ENCODE measurements at regions not wholly inside any gene's neighbourhood (a gene's known extent, or its start where the extent isn't known, plus 50 kb on each side); places are given as distances from the start of the nearest gene placed in this dataset.

DNA sequence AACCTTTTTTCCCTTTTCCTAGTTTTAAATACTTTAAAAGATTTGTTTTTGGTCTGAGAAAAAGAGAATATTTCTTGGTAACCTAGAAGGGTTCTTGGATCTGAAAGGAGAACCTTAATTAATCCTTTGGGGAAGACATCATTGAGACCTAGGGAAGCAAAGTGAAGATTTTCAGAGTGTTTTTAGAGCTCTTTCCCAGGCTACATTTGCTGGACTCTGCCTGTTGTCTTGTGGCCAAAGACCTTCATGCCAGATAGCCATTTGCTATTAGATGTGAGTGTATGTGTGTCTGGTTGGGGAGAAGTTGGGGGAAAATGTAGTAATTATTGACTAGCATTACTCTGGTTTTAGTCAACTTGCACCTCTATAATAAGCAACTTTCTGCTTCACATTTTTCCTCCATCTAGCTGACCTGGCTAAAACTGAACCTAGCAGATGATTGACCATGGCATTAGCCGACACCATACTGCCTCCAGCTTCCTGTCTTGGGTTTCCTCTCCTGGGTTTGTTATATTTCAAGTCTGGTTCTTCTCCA is 239.1 kb downstream of the USP25 start:
- no peak for TF ChIP-seq CTCF (IDR thresholded peaks at IDR 0.05)
- no peak for TF ChIP-seq POLR2A (IDR thresholded peaks at IDR 0.05)
- TF ChIP-seq POLR2AphosphoS5 (IDR thresholded peaks at IDR 0.05) = no peak

Measured in prostate gland (tissue), 2 donors.